MM.1S (cell line): ENCODE measurements at regions not wholly inside any gene's neighbourhood (a gene's known extent, or its start where the extent isn't known, plus 50 kb on each side); places are given as distances from the start of the nearest gene placed in this dataset.

Source experiments
- DNase-seq: peaks from one replicate; pipeline ENCODE4 v3.0.0-alpha.2; 2015
- H2AFZ ChIP-seq: fragments of 300-600 bp; sonication (generic); 2 replicates; pipeline ENCODE4 v1.6.0; 2016; ENCODE audit warnings: antibody characterized with exemption, low read length
- H3F3A ChIP-seq: fragments of 300-600 bp; sonication (generic); 2 replicates; pipeline ENCODE4 v1.6.1; 2016; ENCODE audit warnings: mild to moderate bottlenecking, antibody characterized with exemption, low read length, moderate library complexity, mixed read lengths; ENCODE audit not compliant: insufficient read depth
- H3K27ac ChIP-seq: fragments of 300-600 bp; sonication (generic); 2 replicates; pipeline ENCODE4 v1.5.1; 2016; ENCODE audit warnings: mild to moderate bottlenecking, low read length
- H3K27me3 ChIP-seq: fragments of 300-600 bp; sonication (generic); replicated peaks from 2 replicates; pipeline ENCODE4 v1.6.0; 2016; ENCODE audit warnings: low read length; ENCODE audit not compliant: insufficient read depth
- H3K36me3 ChIP-seq: fragments of 300-600 bp; sonication (generic); replicated peaks from 2 replicates; pipeline ENCODE4 v1.6.1; 2016; ENCODE audit warnings: mild to moderate bottlenecking, low read length, mixed read lengths; ENCODE audit not compliant: insufficient read depth
- H3K4me1 ChIP-seq: fragments of 300-600 bp; sonication (generic); 2 replicates; pipeline ENCODE4 v1.6.1; 2016; ENCODE audit warnings: low read length, mixed read lengths
- H3K4me2 ChIP-seq: fragments of 300-600 bp; sonication (generic); 2 replicates; pipeline ENCODE4 v1.6.0; 2016; ENCODE audit warnings: low read depth, low read length
- H3K4me3 ChIP-seq: fragments of 300-600 bp; sonication (generic); 2 replicates; pipeline ENCODE4 v1.5.1; 2016; ENCODE audit warnings: low read length, mixed read lengths
- H3K79me2 ChIP-seq: fragments of 300-600 bp; sonication (generic); 2 replicates; pipeline ENCODE4 v1.6.1; 2016; ENCODE audit warnings: mixed run types, low read length, mixed read lengths
- H3K9ac ChIP-seq: fragments of 300-600 bp; sonication (generic); 2 replicates; pipeline ENCODE4 v1.6.1; 2016; ENCODE audit warnings: low read length, mixed read lengths
- H3K9me2 ChIP-seq: fragments of 300-600 bp; sonication (generic); replicated peaks from 2 replicates; pipeline ENCODE4 v1.6.1; 2016; ENCODE audit warnings: mild to moderate bottlenecking, low read length, mixed read lengths; ENCODE audit not compliant: insufficient read depth
- H3K9me3 ChIP-seq: fragments of 300-600 bp; sonication (generic); replicated peaks from 2 replicates; pipeline ENCODE4 v1.6.1; 2016; ENCODE audit warnings: mild to moderate bottlenecking, low read length, mixed read lengths; ENCODE audit not compliant: insufficient read depth
- H4K20me1 ChIP-seq: fragments of 300-600 bp; sonication (generic); 2 replicates; pipeline ENCODE4 v1.6.1; 2016; ENCODE audit warnings: mild to moderate bottlenecking, low read length, moderate library complexity, mixed read lengths; ENCODE audit not compliant: insufficient read depth
- EZH2 ChIP-seq: fragments of 300-600 bp; sonication (generic); optimal IDR thresholded peaks from 2 replicates; pipeline ENCODE3; 2017; ENCODE audit warnings: low read depth, mild to moderate bottlenecking, antibody characterized with exemption, low read length, mixed read lengths
- EZH2phosphoT487 ChIP-seq: fragments of 300-600 bp; sonication (generic); IDR thresholded peaks from 2 replicates; pipeline ENCODE4 v1.6.1; 2018; ENCODE audit warnings: antibody characterized with exemption, low read length
- TF ChIP-seq, protein P1 (sequence below): fragments of 300-600 bp; sonication (generic); IDR thresholded peaks from 2 replicates; pipeline ENCODE4 v1.5.1; 2016; ENCODE audit warnings: antibody characterized with exemption, low read length, mixed read lengths

- Histone ChIP-seq H4K20me1 (no peaks in the 10 kb centered on the region), H3K9me3 (no peaks in the 10 kb centered on the region), H3K27ac (no peak overlapping the region), H3K79me2 (no peaks in the 10 kb centered on the region), H3K27me3 (no peaks in the 10 kb centered on the region), H3K4me2 (no peak overlapping the region), H3K36me3 (no peaks in the 10 kb centered on the region), H3K9ac (no peak overlapping the region), H3K9me2 (no peaks in the 10 kb centered on the region), H3K4me3 (no peak overlapping the region), H3F3A (no peaks in the 10 kb centered on the region), H2AFZ (no peak overlapping the region), H3K4me1 (no peaks in the 10 kb centered on the region)
- no peak for DNase-seq
- TF ChIP-seq, protein P1, sequence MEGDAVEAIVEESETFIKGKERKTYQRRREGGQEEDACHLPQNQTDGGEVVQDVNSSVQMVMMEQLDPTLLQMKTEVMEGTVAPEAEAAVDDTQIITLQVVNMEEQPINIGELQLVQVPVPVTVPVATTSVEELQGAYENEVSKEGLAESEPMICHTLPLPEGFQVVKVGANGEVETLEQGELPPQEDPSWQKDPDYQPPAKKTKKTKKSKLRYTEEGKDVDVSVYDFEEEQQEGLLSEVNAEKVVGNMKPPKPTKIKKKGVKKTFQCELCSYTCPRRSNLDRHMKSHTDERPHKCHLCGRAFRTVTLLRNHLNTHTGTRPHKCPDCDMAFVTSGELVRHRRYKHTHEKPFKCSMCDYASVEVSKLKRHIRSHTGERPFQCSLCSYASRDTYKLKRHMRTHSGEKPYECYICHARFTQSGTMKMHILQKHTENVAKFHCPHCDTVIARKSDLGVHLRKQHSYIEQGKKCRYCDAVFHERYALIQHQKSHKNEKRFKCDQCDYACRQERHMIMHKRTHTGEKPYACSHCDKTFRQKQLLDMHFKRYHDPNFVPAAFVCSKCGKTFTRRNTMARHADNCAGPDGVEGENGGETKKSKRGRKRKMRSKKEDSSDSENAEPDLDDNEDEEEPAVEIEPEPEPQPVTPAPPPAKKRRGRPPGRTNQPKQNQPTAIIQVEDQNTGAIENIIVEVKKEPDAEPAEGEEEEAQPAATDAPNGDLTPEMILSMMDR: no peak
- TF ChIP-seq EZH2 (no peak), EZH2phosphoT487 (no peak)
These were observed 591.4 kb downstream of the CD109 start for GRCh38 chr6:74287441-74287840.

DNA sequence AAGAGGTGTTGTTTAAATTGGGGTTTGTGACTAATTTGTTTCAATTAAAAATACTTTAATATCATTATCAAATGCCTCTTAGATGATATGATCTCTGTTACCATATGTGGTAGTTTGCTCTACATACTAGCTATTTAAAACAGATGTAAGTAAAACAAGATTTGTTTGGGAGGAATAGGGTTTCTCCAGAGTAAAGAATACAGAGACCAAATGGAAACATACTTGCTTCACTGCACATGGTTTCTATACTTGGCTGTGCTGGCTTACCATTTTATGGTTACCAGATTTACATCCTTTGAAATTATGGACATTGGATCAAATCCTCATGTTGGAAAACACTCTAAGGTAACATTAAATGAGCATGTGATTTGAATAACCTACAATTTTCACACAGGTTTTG is 588.3 kb downstream of the CD109 start:
- H3K9me3 ChIP-seq: no peaks in the 10 kb centered on the region
- no peak overlapping the region for H3K4me2 ChIP-seq
- H3K9ac ChIP-seq: no peak overlapping the region
- no peak for DNase-seq
- no peaks in the 10 kb centered on the region for H4K20me1 ChIP-seq
- H3K27me3 ChIP-seq: no peaks in the 10 kb centered on the region
- no peaks in the 10 kb centered on the region for H3K4me1 ChIP-seq
- no peak overlapping the region for H3K27ac ChIP-seq
- no peaks in the 10 kb centered on the region for H3K79me2 ChIP-seq
- no peaks in the 10 kb centered on the region for H3K9me2 ChIP-seq
- no peak overlapping the region for H2AFZ ChIP-seq
- H3K36me3 ChIP-seq: no peaks in the 10 kb centered on the region
- TF ChIP-seq EZH2phosphoT487 (no peak), EZH2 (no peak)
- TF ChIP-seq, protein P1: no peak
- no peak overlapping the region for H3K4me3 ChIP-seq
- no peaks in the 10 kb centered on the region for H3F3A ChIP-seq

DNA sequence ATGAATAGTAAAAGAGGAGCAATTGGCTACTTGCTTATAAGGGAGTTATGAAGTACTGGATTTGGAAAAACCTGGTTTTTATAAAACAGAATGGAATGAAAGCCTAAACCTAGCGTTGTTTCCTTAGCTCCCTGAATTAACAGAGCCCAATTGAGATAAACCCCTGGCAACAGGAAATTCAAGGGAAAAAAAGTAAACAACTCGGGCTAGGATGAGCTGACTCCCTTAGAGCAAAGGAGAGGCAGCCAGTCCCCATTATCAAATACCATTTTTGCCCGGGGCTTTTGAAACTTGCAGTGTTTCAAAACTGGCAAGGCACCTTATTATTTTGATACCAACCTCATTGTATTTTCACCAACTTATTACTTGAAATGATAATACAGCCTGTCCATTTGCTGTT is 587.5 kb downstream of the CD109 start:
- TF ChIP-seq EZH2phosphoT487: no peak
- no peak for TF ChIP-seq EZH2
- TF ChIP-seq, protein P1: no peak
- no peak for DNase-seq

More for the DNA sequence above, 587.5 kb downstream of the CD109 start:
- Histone ChIP-seq H3K4me3 (no peak overlapping the region), H3K4me1 (no peaks in the 10 kb centered on the region), H3K36me3 (no peaks in the 10 kb centered on the region), H3K27ac (no peak overlapping the region), H3K4me2 (no peak overlapping the region), H3K9me3 (no peaks in the 10 kb centered on the region), H3F3A (no peaks in the 10 kb centered on the region), H3K79me2 (no peaks in the 10 kb centered on the region), H3K9ac (no peak overlapping the region), H3K9me2 (no peaks in the 10 kb centered on the region), H4K20me1 (no peaks in the 10 kb centered on the region), H3K27me3 (no peaks in the 10 kb centered on the region), H2AFZ (no peak overlapping the region)
